GM19397 (cell line): ENCODE measurements at regions not wholly inside any gene's neighbourhood (a gene's known extent, or its start where the extent isn't known, plus 50 kb on each side); places are given as distances from the start of the nearest gene placed in this dataset.
"Not testable (repeated sequence)": the region's sequence is repeated elsewhere in the genome, so short reads cannot be mapped to it uniquely, and the experiment has no call there.

Source experiments
- ATAC-seq: cut with Tn5 transposase; IDR thresholded peaks from one replicate; pipeline ENCODE4 v1.9.1; 2021; ENCODE audit warnings: mild to moderate bottlenecking, moderate library complexity; ENCODE audit not compliant: unreplicated experiment

DNA sequence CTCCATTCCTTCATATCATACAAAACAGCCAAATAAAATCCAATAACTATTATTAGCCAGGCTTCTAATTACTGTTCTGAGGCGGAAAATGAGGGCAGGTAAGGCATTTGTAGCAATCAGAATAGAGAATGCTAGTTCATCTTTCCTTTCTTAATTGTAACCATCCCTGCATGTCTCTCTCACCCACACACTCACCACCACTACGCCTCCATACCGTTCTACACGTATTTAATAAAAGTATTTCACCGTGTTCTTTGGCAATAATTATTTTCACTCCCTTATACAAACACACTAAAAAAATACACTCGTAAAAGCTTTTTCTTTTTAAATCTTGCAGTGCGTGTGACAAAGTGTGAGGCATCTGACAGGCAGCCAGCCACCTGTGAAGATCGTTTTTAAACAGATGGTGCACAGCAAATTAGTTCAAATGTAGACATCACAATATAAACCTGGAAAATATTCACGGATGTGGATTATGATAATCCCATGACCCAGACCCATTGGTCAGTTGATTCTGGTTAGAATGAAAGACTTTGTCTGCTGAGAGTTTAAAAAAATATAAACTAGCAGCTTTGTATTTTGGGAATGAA lies 653.6 kb downstream of the REEP3 start:
- ATAC-seq: no peak

DNA sequence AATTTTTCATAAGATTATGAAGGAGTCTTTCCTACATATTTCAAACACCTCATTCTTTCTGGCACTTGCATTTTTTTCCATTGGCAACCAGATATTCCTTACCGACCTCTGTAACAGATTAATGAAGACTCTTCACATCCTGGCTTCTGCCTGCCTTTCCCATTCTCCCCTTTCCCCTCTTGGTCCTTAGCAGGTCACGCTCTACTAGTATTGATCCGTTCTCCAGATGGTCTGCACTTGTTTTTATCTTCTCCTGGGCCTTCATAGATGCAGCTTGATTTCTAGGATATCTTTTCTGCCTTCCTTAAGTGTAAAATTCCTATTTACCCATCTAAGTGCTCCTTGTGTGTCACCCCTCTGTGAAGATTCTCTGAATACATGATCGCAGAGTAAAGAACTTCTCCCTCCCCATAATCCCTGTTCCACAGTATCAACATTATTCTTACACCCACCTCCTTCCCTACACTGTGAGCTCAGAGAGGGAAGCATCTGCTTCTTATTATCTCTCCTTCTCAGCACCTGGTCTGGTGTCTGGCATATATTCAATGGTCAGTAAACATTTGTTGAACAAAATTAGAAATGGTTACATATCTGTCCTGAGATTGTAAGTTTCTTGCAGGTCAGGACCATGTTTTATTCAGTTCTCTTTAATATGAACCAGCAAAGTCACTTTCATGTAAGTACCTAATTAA lies 654.2 kb downstream of the REEP3 start:
- ATAC-seq: no peak

- no peak for ATAC-seq
Measured at GRCh38 chr10:64182671-64183070, 661.5 kb downstream of the REEP3 start.

- ATAC-seq: no peak
Measured at GRCh38 chr10:64191286-64191685, 670.1 kb downstream of the REEP3 start.

GRCh38 chr10:64196638-64197315 lies 675.6 kb downstream of the REEP3 start:
- ATAC-seq: no peak

DNA sequence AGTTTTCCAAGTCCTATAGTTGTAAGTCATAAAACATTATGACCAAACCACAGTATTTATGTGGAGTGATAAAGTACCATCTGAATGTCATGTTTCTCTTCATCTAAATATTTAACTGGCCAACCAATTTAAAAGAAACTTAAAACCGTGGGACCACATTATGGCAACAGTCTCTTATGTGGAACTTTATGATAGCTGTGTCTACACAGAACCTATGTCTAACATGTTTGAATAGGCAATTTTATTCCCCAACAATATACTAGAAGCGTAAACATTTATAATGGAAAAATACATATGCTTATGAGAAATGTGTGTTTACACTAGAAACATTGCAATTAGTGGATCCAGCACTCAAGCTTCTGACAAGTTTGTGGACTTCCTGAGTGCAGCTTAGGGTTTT lies 680.7 kb downstream of the REEP3 start:
- ATAC-seq: no peak

DNA sequence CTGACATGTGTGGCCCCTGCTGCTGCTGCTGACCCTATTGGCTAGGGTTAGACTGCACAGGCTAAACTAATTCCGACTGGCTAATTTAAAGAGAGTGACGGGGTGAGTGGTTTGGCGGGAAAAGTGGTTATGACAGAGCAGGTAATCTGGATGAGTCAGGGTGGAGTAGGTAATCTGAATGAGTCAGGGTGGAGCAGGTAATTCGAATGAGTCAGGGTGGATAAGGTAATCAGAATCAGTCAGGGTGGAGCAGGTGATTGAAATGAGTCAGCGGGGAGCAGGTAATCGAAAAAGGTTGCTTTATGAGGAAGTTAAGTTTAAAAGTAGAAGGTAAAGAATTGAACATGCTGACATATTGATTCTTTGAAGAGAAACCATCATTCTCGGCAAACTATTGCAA lies 683.3 kb downstream of the REEP3 start:
- ATAC-seq: not testable (repeated sequence)

- no peak for ATAC-seq
Measured at GRCh38 chr10:64206409-64206808, 685.2 kb downstream of the REEP3 start.

- ATAC-seq: no peak
Measured at GRCh38 chr10:64209561-64209960, 688.4 kb downstream of the REEP3 start.

DNA sequence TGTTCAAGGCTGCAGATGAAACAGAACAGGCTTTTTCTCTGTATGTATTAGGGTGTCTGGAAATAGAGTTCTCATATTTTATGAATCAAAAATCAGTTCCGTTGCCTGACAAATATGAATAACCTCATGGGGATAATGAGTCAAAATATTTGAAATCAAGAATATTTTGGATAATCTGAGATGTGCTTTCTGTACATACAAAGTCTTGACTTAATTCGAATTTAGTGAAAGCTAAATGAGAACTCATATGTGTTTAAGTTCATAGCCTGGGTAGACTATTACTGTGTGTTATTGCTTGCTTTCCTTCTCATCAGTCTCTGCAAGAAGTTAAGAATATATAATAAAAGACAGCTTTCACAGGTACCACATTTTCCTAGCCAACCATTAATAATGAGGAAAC lies 689.0 kb downstream of the REEP3 start:
- ATAC-seq: no peak

- ATAC-seq: no peak
Measured at GRCh38 chr10:64211466-64211865, 690.3 kb downstream of the REEP3 start.

GRCh38 chr10:64215088-64215487 lies 693.9 kb downstream of the REEP3 start:
- no peak for ATAC-seq

DNA sequence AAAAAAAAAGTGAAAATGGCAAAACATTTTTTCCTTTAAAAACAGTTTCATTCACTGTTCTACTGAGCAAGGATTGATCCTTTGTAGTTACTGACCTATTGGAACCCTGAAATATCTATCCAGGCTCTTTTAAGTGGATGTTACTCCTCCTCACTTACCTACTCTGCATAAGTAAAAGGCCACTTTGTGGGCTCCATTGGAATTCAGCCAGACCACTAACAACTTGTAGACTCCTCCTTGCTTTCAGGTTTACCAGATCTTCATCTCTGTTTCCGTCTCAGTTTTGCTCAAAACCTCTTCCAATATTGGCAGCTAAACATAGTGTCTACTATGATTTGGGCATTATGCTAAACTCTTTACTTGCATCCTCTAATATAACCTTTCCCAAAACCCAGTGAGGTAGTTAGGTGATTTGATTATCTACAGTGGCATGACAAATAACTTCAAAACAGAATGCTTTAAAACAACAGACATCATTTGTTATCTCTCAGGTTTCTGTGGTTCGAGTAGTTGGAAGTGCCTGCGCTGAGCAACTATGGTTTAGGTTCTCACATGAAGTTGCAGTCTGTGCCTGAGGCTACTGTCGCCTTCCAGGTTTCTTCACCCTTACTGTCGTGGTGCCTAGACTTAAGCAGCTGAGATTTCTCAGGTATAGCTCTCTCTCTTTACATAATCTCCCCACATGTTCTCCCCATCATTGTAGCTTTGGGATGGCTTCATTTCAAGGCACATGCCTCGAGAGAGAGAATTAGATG lies 698.2 kb downstream of the REEP3 start:
- no peak for ATAC-seq

DNA sequence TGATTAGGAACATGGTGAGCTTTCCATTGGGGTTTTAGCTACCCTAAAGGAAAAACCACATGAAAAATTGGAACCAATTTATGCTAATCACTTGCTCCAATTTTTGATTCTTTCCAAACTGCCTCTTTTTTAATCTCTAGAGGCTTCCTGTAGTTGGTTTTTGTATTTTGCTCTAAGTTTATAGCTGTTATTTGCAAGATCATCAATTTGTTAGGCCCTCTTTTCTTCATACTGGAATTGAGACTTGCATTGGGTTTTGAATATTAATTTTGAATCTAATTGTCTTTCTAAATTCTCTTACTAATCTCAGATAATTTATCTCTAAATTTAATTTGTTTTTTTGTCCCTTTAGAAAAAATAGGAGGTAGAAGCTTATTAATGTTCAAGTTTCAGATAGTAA lies 713.3 kb downstream of the REEP3 start:
- no peak for ATAC-seq

DNA sequence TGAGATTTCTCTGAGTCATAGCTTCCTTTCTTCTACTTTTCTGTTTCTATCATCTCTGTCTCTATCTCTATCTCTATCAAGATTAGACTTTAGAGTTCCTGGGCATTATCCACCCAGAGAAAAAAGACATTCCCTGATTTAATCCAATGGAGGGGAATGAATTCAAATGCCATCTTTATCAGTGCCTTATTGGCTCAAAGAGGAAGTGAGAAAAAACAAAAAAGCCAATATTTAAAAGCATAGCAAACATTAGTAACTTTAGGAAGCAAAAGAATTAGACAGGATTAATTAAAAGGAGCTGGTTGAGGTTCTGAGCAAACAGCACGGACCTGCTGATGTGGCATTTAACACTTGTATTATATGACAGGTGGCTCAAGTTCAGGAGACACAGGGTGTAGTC lies 736.5 kb downstream of the REEP3 start:
- no peak for ATAC-seq

- ATAC-seq: peak; percentile 84
Measured at GRCh38 chr10:64261092-64261491, 739.9 kb downstream of the REEP3 start.

DNA sequence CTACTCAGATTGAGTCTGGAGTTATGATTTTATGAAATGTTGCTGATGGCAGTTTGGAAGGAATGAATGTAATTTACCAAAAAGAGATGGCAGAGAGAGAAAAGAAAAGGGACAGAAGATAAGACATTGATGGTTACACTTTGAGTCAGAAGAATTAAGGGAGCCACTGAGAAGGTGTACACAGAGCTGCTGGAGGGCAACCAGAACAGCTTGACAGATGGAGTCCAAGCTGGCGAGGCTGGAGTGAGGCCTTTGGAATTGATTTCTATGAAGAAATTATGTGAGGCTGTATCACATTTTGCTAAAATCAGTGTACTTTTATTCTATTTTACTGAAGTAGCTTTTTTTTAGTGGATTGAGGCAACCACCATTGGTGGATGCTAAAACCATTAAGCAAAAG lies 740.5 kb downstream of the REEP3 start:
- no peak for ATAC-seq

DNA sequence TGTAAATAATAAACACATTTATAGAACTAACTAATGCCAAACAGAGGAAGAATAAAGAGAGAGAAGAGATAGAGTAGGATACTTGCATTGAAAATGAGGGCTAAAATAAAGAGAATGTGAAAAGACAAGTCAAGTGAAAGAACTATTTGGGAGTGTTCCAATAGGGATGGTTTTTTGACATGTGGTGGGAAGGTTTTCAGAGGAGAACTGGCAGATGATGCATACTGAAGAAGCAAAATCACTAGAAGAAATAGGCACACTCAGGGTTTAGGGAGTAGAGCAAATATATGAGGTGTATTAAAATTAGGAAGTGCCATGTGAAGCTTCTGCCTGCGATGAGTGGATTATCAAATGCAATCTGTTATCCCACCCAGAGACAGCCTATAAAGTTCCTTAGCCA lies 744.8 kb downstream of the REEP3 start:
- no peak for ATAC-seq

DNA sequence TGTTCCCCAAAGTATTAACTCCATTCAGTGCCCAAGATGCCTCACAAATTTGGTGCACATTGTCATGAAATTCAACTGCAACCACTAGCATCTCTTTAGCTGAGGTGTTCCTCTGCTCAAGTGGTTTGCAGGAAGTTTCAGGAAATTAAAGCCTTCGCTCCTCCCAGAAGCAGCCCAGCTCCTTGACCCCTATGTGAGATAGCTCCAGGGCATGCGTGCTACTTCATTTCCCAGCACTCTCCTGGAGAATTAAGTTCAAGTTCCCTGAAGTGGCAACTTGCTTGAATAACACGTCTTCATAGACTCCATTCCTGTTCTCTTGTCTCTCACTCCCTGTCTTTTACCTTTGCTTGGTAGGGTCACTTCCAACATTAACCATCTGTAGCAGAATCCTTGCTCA lies 750.3 kb downstream of the REEP3 start:
- no peak for ATAC-seq

- no peak for ATAC-seq
Measured at GRCh38 chr10:64271983-64272382, 750.8 kb downstream of the REEP3 start.

GRCh38 chr10:64275001-64275400 lies 753.8 kb downstream of the REEP3 start:
- no peak for ATAC-seq

- no peak for ATAC-seq
Measured at GRCh38 chr10:64275774-64276173, 754.6 kb downstream of the REEP3 start.
